ENCODE measurements at regions not wholly inside any gene's neighbourhood (a gene's known extent, or its start where the extent isn't known, plus 50 kb on each side); places are given as distances from the start of the nearest gene placed in this dataset.

GRCh38 chr4:107187091-107187490, 151.0 kb upstream of the DKK2 start:
- H3K36me3 Mint-ChIP-seq: no peaks in the 10 kb centered on the region
- no peaks in the 10 kb centered on the region for H3K4me1 Mint-ChIP-seq
- H3K9me3 Mint-ChIP-seq: no peaks in the 10 kb centered on the region
- no peak overlapping the region for H3K4me3 Mint-ChIP-seq
- H3K27me3 Mint-ChIP-seq: no peaks in the 10 kb centered on the region
- H3K27ac Mint-ChIP-seq: no peak overlapping the region

- Mint-ChIP-seq H3K27ac (no peak overlapping the region), H3K4me3 (no peak overlapping the region), H3K4me1 (no peaks in the 10 kb centered on the region), H3K27me3 (no peaks in the 10 kb centered on the region), H3K36me3 (no peaks in the 10 kb centered on the region), H3K9me3 (no peaks in the 10 kb centered on the region)
Observed at GRCh38 chr4:107183155-107183774, 147.2 kb upstream of the DKK2 start.

GRCh38 chr4:107182347-107182746, 146.2 kb upstream of the DKK2 start:
- Mint-ChIP-seq H3K27me3 (no peaks in the 10 kb centered on the region), H3K36me3 (no peaks in the 10 kb centered on the region), H3K27ac (no peak overlapping the region), H3K4me3 (no peak overlapping the region), H3K4me1 (no peaks in the 10 kb centered on the region), H3K9me3 (no peaks in the 10 kb centered on the region)

GRCh38 chr4:107166873-107167450, 130.8 kb upstream of the DKK2 start:
- Mint-ChIP-seq H3K27ac (no peak overlapping the region), H3K4me3 (no peak overlapping the region), H3K9me3 (peaks cover 0 to 20% (median 2%) of the 10 kb centered on the region in 3 donors), H3K36me3 (no peaks in the 10 kb centered on the region), H3K27me3 (no peaks in the 10 kb centered on the region), H3K4me1 (no peaks in the 10 kb centered on the region)

- no peak overlapping the region for H3K27ac Mint-ChIP-seq
- no peaks in the 10 kb centered on the region for H3K27me3 Mint-ChIP-seq
- H3K4me1 Mint-ChIP-seq: no peaks in the 10 kb centered on the region
Observed at GRCh38 chr4:107166181-107166580, 130.1 kb upstream of the DKK2 start.

GRCh38 chr4:107164962-107165475, 128.9 kb upstream of the DKK2 start:
- no peaks in the 10 kb centered on the region for H3K36me3 Mint-ChIP-seq
- H3K9me3 Mint-ChIP-seq: peaks cover 2 to 20% (median 5%) of the 10 kb centered on the region in 3 donors
- H3K4me1 Mint-ChIP-seq: no peaks in the 10 kb centered on the region
- no peak overlapping the region for H3K27ac Mint-ChIP-seq
- H3K4me3 Mint-ChIP-seq: no peak overlapping the region
- no peaks in the 10 kb centered on the region for H3K27me3 Mint-ChIP-seq

More at GRCh38 chr4:107166181-107166580, 130.1 kb upstream of the DKK2 start:
- H3K9me3 Mint-ChIP-seq: peaks cover 0 to 20% (median 3%) of the 10 kb centered on the region in 3 donors
- no peak overlapping the region for H3K4me3 Mint-ChIP-seq
- H3K36me3 Mint-ChIP-seq: no peaks in the 10 kb centered on the region

- H3K4me1 Mint-ChIP-seq: no peaks in the 10 kb centered on the region
- no peak overlapping the region for H3K4me3 Mint-ChIP-seq
- peaks cover 0 to 2% (median 2%) of the 10 kb centered on the region in 3 donors for H3K9me3 Mint-ChIP-seq
- H3K27ac Mint-ChIP-seq: no peak overlapping the region
- H3K36me3 Mint-ChIP-seq: no peaks in the 10 kb centered on the region
- no peaks in the 10 kb centered on the region for H3K27me3 Mint-ChIP-seq
Observed at GRCh38 chr4:107156443-107156842, 120.3 kb upstream of the DKK2 start.

- no peaks in the 10 kb centered on the region for H3K36me3 Mint-ChIP-seq
- no peaks in the 10 kb centered on the region for H3K4me1 Mint-ChIP-seq
- no peak overlapping the region for H3K27ac Mint-ChIP-seq
- no peaks in the 10 kb centered on the region for H3K27me3 Mint-ChIP-seq
- no peak overlapping the region for H3K4me3 Mint-ChIP-seq
- no peaks in the 10 kb centered on the region for H3K9me3 Mint-ChIP-seq
Observed at GRCh38 chr4:107155366-107155765, 119.3 kb upstream of the DKK2 start.

GRCh38 chr4:107153956-107154355, 117.8 kb upstream of the DKK2 start:
- Mint-ChIP-seq H3K27me3 (no peaks in the 10 kb centered on the region), H3K36me3 (no peaks in the 10 kb centered on the region), H3K27ac (no peak overlapping the region), H3K4me3 (no peak overlapping the region), H3K4me1 (no peaks in the 10 kb centered on the region), H3K9me3 (no peaks in the 10 kb centered on the region)

- Mint-ChIP-seq H3K9me3 (no peaks in the 10 kb centered on the region), H3K27ac (no peak overlapping the region), H3K27me3 (no peaks in the 10 kb centered on the region), H3K36me3 (no peaks in the 10 kb centered on the region), H3K4me1 (no peaks in the 10 kb centered on the region), H3K4me3 (no peak overlapping the region)
Observed at GRCh38 chr4:107153228-107153627, 117.1 kb upstream of the DKK2 start.

GRCh38 chr4:107151173-107151572, 115.1 kb upstream of the DKK2 start:
- no peaks in the 10 kb centered on the region for H3K4me1 Mint-ChIP-seq
- H3K9me3 Mint-ChIP-seq: no peaks in the 10 kb centered on the region
- no peaks in the 10 kb centered on the region for H3K36me3 Mint-ChIP-seq

GRCh38 chr4:107148904-107149303, 112.8 kb upstream of the DKK2 start:
- Mint-ChIP-seq H3K4me1 (peaks cover 0 to 1% (median 0%) of the 10 kb centered on the region in 3 donors), H3K27me3 (no peaks in the 10 kb centered on the region), H3K36me3 (no peaks in the 10 kb centered on the region), H3K4me3 (no peak overlapping the region), H3K27ac (no peak overlapping the region), H3K9me3 (peaks cover 0 to 2% (median 0%) of the 10 kb centered on the region in 3 donors)

More at GRCh38 chr4:107151173-107151572, 115.1 kb upstream of the DKK2 start:
- H3K27me3 Mint-ChIP-seq: no peaks in the 10 kb centered on the region
- no peak overlapping the region for H3K4me3 Mint-ChIP-seq
- no peak overlapping the region for H3K27ac Mint-ChIP-seq

GRCh38 chr4:107147873-107148272, 111.8 kb upstream of the DKK2 start:
- Mint-ChIP-seq H3K27ac (no peak overlapping the region), H3K27me3 (no peaks in the 10 kb centered on the region), H3K36me3 (no peaks in the 10 kb centered on the region), H3K4me3 (no peak overlapping the region), H3K9me3 (peaks cover 0 to 2% (median 0%) of the 10 kb centered on the region in 3 donors), H3K4me1 (peaks cover 0 to 1% (median 0%) of the 10 kb centered on the region in 3 donors)

GRCh38 chr4:107138433-107138832, 102.3 kb upstream of the DKK2 start:
- no peaks in the 10 kb centered on the region for H3K9me3 Mint-ChIP-seq

GRCh38 chr4:107133965-107134653, 98.0 kb upstream of the DKK2 start:
- Mint-ChIP-seq H3K27ac (peak overlapping the region in 1 of 3 donors; percentile 42), H3K27me3 (peaks cover 2% of the 10 kb centered on the region), H3K9me3 (no peaks in the 10 kb centered on the region), H3K4me1 (no peaks in the 10 kb centered on the region), H3K36me3 (no peaks in the 10 kb centered on the region), H3K4me3 (no peak overlapping the region)

More at GRCh38 chr4:107138433-107138832, 102.3 kb upstream of the DKK2 start:
- Mint-ChIP-seq H3K27ac (no peak overlapping the region), H3K27me3 (no peaks in the 10 kb centered on the region), H3K4me3 (no peak overlapping the region), H3K36me3 (no peaks in the 10 kb centered on the region), H3K4me1 (no peaks in the 10 kb centered on the region)

All from IgD-negative memory B cell (primary cell).